VCaP (cell line): ENCODE measurements at regions not wholly inside any gene's neighbourhood (a gene's known extent, or its start where the extent isn't known, plus 50 kb on each side); places are given as distances from the start of the nearest gene placed in this dataset.

Experiments used
- H3K27ac ChIP-seq: fragments of 450-650 bp; 2 replicates; pipeline ENCODE4 v1.5.1; 2017
- CTCF ChIP-seq: fragments of 450-650 bp; conservative IDR thresholded peaks from 2 replicates; pipeline ENCODE4 v1.5.1; 2017; ENCODE audit warnings: mild to moderate bottlenecking, moderate library complexity

GRCh38 chr5:5658889-5659465, 236.5 kb downstream of the ICE1 start:
- TF ChIP-seq CTCF, result no peak

GRCh38 chr5:5658226-5658625, 235.7 kb downstream of the ICE1 start:
- TF ChIP-seq CTCF, result no peak
- H3K27ac ChIP-seq, result no peak overlapping the region

More at GRCh38 chr5:5658889-5659465, 236.5 kb downstream of the ICE1 start:
- no peak overlapping the region for H3K27ac ChIP-seq

GRCh38 chr5:5652181-5652580, 229.7 kb downstream of the ICE1 start:
- no peak overlapping the region for H3K27ac ChIP-seq
- no peak for TF ChIP-seq CTCF

GRCh38 chr5:5650949-5651348, 228.5 kb downstream of the ICE1 start:
- H3K27ac ChIP-seq, result no peak overlapping the region
- TF ChIP-seq CTCF, result no peak

GRCh38 chr5:5650242-5650641, 227.8 kb downstream of the ICE1 start:
- H3K27ac ChIP-seq, result no peak overlapping the region
- TF ChIP-seq CTCF, result no peak

- H3K27ac ChIP-seq, result no peak overlapping the region
- no peak for TF ChIP-seq CTCF
Measured at GRCh38 chr5:5649641-5650040, 227.2 kb downstream of the ICE1 start.

GRCh38 chr5:5648694-5649093, 226.2 kb downstream of the ICE1 start:
- no peak for TF ChIP-seq CTCF
- H3K27ac ChIP-seq, result no peak overlapping the region
